Esophagus muscularis mucosa (tissue), 4 donors: ENCODE measurements at regions not wholly inside any gene's neighbourhood (a gene's known extent, or its start where the extent isn't known, plus 50 kb on each side); places are given as distances from the start of the nearest gene placed in this dataset.

Experiments used
- EP300 ChIP-seq: sonication (generic); formaldehyde crosslinking; IDR thresholded peaks from one replicate; pipeline ENCODE4 v1.6.1; 2017; ENCODE audit warnings: antibody characterized with exemption
- POLR2A ChIP-seq: fragments of 450-650 bp; IDR thresholded peaks from one replicate; pipeline ENCODE4 v1.6.1; 2017; ENCODE audit warnings: antibody characterized with exemption, moderate library complexity, mild to moderate bottlenecking, low read depth
- POLR2AphosphoS5 ChIP-seq, 2 donors: sonication (generic); formaldehyde crosslinking; IDR thresholded peaks; one replicate each; pipeline ENCODE4 v1.6.1; 2017; ENCODE audit warnings: antibody characterized with exemption in 2 of 2
- TF ChIP-seq, protein P1 (sequence below), 3 experiments: fragments of 200-600 bp in 2 of 3; fragments of 450-650 bp in 1 of 3; sonication (generic) in 2 of 3; IDR thresholded peaks; one replicate each; pipeline ENCODE4 v1.5.1; 2017 to 2019; ENCODE audit warnings: antibody characterized with exemption in 3 of 3, mild to moderate bottlenecking in 2 of 3, moderate library complexity in 1 of 3

DNA sequence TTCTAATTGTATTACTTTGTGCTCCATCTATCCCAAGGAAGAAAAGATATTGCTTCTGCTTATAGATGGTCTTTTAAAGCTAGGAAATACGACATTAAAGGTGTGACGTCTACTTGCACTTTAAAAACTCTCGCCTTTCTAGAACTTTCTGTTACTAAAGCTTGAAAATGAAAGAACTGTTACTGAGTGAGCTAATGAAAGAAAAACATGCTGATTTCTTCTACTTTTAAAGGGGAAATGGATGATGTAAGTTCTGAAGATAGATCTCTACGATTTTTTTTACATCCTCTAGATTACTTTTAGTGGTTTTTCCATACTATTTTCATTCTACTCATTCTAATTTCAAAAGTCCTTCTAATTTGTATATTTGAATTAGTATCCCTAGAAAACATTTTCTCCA is 387.5 kb downstream of the USP25 start:
- TF ChIP-seq POLR2A (no peak), POLR2AphosphoS5 (IDR thresholded peaks at IDR 0.05) (no peak), EP300 (no peak)
- TF ChIP-seq, protein P1, sequence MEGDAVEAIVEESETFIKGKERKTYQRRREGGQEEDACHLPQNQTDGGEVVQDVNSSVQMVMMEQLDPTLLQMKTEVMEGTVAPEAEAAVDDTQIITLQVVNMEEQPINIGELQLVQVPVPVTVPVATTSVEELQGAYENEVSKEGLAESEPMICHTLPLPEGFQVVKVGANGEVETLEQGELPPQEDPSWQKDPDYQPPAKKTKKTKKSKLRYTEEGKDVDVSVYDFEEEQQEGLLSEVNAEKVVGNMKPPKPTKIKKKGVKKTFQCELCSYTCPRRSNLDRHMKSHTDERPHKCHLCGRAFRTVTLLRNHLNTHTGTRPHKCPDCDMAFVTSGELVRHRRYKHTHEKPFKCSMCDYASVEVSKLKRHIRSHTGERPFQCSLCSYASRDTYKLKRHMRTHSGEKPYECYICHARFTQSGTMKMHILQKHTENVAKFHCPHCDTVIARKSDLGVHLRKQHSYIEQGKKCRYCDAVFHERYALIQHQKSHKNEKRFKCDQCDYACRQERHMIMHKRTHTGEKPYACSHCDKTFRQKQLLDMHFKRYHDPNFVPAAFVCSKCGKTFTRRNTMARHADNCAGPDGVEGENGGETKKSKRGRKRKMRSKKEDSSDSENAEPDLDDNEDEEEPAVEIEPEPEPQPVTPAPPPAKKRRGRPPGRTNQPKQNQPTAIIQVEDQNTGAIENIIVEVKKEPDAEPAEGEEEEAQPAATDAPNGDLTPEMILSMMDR (IDR thresholded peaks at IDR 0.05) = no peak
